ENCODE measurements at regions not wholly inside any gene's neighbourhood (a gene's known extent, or its start where the extent isn't known, plus 50 kb on each side); places are given as distances from the start of the nearest gene placed in this dataset.
"Not testable (repeated sequence)": the region's sequence is repeated elsewhere in the genome, so short reads cannot be mapped to it uniquely, and the experiment has no call there.

DNA sequence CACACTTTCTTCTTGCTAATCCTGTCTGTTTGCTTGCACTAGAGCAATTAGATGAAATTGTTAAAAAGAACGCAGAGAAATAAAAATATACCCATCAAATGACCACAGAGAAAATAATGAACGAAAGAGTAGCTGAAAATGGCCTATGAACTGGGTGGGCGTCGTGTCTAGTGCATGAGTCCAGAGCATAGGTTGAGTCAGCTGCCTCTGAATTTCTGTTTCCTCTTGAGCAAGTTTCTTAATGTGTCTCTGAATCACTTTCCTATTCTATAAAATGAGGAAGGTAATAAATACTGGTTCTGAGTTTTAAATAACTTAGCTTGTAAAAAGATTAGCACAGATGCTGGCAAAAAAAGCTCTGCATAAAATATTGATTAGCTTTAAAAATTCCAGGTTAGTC is 75.0 kb downstream of the POM121L12 start:
- TF ChIP-seq, protein P1, sequence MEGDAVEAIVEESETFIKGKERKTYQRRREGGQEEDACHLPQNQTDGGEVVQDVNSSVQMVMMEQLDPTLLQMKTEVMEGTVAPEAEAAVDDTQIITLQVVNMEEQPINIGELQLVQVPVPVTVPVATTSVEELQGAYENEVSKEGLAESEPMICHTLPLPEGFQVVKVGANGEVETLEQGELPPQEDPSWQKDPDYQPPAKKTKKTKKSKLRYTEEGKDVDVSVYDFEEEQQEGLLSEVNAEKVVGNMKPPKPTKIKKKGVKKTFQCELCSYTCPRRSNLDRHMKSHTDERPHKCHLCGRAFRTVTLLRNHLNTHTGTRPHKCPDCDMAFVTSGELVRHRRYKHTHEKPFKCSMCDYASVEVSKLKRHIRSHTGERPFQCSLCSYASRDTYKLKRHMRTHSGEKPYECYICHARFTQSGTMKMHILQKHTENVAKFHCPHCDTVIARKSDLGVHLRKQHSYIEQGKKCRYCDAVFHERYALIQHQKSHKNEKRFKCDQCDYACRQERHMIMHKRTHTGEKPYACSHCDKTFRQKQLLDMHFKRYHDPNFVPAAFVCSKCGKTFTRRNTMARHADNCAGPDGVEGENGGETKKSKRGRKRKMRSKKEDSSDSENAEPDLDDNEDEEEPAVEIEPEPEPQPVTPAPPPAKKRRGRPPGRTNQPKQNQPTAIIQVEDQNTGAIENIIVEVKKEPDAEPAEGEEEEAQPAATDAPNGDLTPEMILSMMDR (IDR thresholded peaks at IDR 0.05): no peak
- TF ChIP-seq ZFX (IDR thresholded peaks at IDR 0.05; ENCODE audit: borderline replicate concordance): no peak
- H3K27ac ChIP-seq: no peak overlapping the region

DNA sequence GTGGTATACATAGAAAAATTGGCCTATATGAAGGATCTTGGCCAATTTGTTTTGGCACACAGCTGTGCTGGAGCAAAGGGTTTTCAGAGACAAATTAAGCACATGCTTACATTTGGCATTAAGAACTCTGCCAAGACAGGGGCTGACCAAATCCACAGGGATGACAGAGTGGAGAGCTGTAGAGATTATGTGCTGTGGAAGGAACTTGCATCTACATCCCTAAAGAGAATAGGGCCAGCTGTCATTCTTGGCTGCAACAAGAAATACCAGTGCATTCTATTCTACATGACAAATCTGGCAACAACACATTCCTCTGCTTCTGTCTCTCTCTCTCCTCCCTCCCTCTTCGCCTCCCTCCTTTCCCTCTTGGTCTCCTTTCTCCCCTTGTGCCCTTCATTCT is 75.6 kb downstream of the POM121L12 start:
- no peak overlapping the region for H3K27ac ChIP-seq
- TF ChIP-seq ZFX (IDR thresholded peaks at IDR 0.05; ENCODE audit: borderline replicate concordance): no peak
- TF ChIP-seq, protein P1 (IDR thresholded peaks at IDR 0.05): no peak

DNA sequence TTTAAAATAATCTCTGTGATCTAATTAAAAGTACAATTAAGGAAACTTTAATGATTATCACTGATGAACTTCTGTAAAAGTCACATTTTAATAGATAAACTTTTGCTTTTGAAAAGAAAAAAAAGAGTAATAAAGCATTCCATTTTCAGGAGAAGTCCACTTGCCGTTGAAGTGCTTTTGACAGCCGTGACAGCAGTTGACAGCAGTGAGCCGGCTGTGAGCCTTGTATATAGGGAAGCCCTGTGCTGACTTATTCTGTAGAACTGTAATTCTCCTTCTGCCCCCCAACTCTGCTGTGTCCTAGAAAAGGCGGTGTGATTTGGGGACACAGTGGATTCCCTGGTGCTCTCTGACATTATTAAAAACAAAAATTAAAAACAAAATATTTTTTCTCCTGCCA is 78.0 kb downstream of the POM121L12 start:
- H3K27ac ChIP-seq: no peak overlapping the region
- TF ChIP-seq, protein P1 (IDR thresholded peaks at IDR 0.05): no peak
- no peak for TF ChIP-seq ZFX (IDR thresholded peaks at IDR 0.05; ENCODE audit: borderline replicate concordance)

DNA sequence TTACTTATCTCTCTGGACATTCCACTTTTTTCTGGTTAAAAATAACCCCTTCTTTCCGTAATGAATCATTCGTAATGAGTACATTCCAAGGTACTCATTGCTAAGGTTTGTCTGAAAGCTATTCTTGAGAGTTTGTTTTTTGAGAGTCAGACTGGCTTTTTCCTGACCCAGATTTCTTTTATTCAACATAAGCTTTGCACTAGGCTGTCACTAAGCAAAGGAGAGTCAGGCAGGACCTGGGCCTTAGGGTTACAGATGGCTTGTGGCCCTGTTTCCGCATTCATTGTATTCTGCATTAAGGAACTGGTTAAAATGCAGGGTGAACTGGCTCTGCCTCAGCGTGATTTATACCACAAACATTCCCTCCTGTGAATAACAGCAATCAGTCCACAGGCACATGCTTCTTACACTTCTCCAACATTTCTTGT is 84.1 kb downstream of the POM121L12 start:
- H3K27ac ChIP-seq: no peak overlapping the region
- TF ChIP-seq, protein P1 (IDR thresholded peaks at IDR 0.05): no peak
- TF ChIP-seq ZFX (IDR thresholded peaks at IDR 0.05; ENCODE audit: borderline replicate concordance): no peak

DNA sequence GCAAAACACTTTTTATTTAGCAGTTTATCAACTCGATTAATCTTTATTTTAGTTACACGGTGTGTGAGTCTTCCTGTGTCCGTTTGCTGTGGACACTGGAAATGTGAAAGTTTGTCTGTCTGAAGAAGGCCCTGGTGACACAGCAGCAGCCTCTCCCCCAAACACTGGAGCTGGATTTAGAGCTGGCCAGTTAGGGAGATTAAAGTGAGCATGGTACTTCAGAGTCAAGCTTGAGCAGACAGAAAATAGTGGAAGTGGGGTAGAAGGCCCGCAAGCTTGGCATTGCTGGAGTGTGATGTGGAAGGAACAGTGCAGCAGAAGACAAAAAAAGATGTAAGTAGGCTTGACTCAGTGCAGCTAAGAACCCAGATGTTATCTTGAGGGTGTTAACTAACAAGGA is 85.9 kb downstream of the POM121L12 start:
- TF ChIP-seq ZFX (IDR thresholded peaks at IDR 0.05; ENCODE audit: borderline replicate concordance): no peak
- TF ChIP-seq, protein P1 (IDR thresholded peaks at IDR 0.05): no peak
- H3K27ac ChIP-seq: no peak overlapping the region

DNA sequence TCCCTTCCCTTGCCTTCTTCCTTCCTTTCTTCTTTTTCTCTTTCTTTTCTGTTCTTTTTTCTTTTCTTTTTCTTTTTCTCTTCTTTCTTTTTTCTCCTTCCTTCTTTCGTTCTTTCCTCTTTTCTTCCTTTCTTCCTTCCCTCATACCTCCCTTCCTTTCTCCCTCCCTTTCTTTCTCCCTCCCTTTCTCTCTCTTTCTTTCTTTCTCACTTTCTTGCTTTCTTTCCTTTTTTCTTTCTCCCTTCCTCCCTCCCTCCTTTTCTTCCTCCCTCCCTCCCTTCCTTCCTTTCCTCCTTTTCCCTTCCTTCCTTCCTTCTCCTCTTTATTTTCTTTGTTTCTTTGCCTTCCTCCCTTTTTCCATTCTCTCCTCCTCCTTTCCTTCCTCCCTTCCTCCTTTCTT is 96.3 kb downstream of the POM121L12 start:
- H3K27ac ChIP-seq: no peak overlapping the region
- no peak for TF ChIP-seq ZFX (IDR thresholded peaks at IDR 0.05; ENCODE audit: borderline replicate concordance)
- TF ChIP-seq, protein P1 (IDR thresholded peaks at IDR 0.05): no peak

DNA sequence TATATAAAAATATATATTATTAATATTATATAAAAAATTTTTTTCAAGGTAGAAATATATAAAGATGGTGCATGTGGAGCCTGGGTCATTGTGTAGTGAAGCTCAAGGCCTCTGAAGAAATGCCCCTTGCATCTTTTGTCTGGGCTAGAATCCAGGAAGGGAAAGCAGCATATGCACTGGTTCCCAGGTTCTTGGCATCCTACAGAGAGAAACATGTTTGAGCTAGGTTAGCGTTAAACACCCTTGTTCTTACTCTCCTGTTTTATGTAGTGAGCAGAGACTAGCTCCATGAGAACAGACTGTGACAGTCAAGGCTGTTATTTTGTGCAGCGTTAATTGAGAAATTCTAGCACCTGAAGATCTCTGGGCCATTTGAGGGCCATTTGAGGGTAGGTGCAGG is 116.1 kb downstream of the POM121L12 start:
- no peak for TF ChIP-seq ZFX (IDR thresholded peaks at IDR 0.05; ENCODE audit: borderline replicate concordance)
- TF ChIP-seq, protein P1 (IDR thresholded peaks at IDR 0.05): no peak
- no peak overlapping the region for H3K27ac ChIP-seq

DNA sequence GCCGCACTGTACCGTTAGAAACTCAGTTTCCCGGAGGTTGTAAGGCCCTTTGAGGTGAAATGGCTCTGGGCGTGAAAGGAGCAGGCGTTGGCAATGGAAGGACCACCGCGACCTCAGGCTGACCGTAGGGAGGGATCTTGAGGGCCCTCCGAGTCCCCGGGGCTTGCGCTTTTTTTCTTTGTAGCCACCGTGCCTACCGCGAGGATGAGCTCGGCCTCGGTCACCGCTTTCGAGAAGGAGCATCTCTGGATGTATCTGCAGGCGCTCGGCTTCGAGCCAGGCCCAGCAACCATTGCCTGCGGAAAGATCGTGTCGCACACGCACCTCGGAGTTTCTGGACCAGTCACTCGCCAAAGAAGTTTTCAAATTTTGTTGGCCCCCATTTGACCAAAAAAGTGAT is 151.8 kb downstream of the POM121L12 start:
- H3K27ac ChIP-seq: not testable (repeated sequence)

All from 22Rv1 (cell line).